ENCODE measurements at regions not wholly inside any gene's neighbourhood (a gene's known extent, or its start where the extent isn't known, plus 50 kb on each side); places are given as distances from the start of the nearest gene placed in this dataset.
"Not testable (repeated sequence)": the region's sequence is repeated elsewhere in the genome, so short reads cannot be mapped to it uniquely, and the experiment has no call there.

DNA sequence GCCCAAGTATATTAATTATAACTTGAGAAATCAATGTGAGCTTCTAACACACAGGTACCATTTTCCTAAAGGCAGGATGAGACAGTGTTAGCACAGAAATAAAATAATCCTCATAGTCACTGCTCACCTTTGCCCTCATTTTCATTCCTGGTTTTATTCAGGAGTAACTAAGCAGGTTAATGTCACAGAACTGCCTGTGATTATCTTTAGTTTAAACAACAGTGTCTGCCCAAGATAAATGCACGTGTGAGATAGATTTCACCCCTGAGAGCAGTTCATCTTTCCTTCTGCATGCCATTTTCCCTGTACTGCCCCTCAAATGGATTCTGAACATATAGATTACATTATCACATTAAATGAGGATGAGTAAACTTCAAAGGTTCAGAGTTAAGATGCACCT is 250.7 kb downstream of the RMST start:
- DNase-seq, result no peak

DNA sequence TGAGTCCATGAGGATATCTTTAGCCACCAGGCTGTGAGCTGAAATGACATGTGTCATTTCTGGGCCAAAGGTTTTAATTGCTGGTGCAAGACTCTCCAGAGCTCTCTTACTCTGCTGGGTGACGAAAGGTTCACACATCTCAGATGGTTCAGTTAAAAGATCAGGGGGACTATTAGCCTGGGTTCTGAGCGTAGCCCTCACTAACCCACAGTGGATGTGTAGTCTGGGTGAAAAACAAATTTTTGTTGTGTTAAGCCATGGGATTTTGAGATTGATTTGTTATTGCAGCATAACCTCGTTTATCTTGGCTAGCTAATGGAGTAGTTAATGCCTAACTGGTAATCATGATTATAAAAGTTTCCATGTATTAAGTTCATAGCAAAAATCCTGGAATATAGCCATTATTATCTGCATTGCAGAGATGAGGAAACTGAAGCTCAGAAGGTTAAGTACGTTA is 251.5 kb downstream of the RMST start:
- no peak for DNase-seq

DNA sequence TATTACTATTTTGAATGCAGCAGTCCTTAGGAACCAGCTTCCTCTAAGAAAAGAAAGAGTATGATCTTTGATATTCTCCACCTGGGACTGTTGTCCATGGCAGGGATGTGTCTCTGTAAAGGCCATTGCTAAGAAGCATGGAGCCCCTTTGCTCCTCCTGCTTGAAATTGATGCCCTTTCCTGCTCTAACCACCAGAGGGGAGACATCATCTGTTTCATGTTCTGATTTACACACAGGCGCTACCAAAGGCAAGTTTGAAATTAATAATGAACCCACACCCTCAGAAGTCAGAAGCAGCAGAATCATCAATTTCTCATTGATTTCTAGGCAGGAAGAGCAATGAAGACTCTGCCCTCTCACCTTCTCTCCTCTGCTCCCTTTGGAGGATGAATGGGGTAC is 253.8 kb downstream of the RMST start:
- DNase-seq, result no peak

DNA sequence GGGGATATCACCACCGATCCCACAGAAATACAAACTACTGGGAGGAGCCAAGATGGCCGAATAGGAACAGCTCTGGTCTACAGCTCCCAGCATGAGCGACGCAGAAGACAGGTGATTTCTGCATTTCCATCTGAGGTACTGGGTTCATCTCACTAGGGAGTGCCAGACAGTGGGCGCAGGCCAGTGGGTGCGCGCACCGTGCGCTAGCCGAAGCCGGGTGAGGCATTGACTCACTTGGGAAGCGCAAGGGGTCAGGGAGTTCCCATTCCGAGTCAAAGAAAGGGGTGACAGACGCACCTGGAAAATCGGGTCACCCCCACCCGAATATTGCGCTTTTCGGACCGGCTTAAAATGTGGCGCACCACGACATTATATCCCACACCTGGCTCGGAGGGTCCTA is 261.2 kb downstream of the RMST start:
- not testable (repeated sequence) for DNase-seq

DNA sequence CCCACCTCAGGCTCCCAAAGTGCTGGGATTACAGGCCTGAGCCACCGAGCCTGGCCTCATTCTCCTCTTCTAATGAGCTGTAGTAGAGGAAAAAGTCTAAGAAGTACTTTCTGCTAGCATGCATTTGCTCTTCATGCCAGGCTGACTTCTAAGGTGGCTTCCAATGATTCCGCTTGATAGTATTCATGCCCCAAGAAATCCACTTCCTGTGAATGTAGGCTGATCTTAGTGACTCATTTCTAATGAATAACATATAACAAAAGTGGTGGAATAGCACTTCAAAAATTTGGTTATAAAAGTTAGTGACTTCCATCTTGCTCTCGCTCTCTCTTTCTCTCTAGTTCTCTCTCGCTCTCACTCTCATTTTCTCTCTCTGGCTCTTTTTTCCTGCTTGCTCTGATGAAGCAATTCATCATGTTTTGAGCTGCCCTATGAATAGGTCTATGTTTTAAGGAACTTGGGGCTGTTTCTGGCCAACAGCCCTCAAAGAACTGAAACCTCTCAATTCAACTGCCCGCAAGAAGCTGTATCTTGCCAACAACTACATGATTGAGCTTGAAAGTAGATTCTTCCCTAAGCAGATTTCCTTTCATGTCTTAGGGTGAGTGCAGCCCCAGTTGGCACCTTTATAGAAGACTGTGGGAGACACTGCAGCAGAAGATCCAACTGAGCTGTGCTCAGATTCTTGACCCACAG is 282.9 kb downstream of the RMST start:
- DNase-seq, result no peak

GRCh38 chr12:97748298-97748697 is 285.7 kb downstream of the RMST start:
- no peak for DNase-seq

DNA sequence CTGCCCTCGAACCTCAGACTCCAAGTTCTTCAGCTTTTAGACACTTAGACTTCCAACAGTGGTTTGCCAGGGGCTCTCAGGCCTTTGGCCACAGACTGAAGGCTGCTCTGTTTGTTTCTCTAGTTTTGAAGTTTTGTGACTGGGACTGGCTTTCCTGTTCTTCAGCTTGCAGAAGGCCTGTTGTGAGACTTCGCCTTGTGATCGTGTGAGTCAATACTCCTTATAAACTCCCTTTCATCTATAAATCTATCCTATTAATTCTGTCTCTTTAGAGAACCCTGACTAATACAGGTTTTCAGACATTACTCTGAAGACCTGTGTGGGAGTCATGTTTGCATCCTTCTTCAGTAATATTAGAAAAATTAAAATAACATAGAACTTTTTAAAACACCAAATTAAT is 289.1 kb downstream of the RMST start:
- DNase-seq, result no peak

GRCh38 chr12:97752129-97752528 is 289.5 kb downstream of the RMST start:
- no peak for DNase-seq

GRCh38 chr12:97753332-97753731 is 290.7 kb downstream of the RMST start:
- no peak for DNase-seq

DNA sequence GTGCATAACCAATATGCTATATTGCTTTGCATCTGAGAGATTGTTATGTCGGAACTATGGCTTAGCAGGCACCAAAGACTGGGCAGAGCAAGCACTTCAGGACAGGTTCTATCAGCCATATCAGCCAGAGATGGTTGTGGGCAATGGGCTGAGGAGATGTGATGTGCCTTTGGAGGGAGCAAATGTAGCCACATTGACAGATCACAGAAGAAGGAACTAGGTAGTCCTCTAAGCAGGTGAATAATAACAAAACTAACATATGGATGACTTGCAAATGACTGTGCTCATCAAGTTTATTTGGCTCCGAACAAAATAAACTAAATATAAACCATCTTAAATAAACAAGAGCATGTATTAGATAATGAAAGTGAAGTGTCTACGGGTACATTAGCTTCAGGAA is 291.7 kb downstream of the RMST start:
- no peak for DNase-seq

DNA sequence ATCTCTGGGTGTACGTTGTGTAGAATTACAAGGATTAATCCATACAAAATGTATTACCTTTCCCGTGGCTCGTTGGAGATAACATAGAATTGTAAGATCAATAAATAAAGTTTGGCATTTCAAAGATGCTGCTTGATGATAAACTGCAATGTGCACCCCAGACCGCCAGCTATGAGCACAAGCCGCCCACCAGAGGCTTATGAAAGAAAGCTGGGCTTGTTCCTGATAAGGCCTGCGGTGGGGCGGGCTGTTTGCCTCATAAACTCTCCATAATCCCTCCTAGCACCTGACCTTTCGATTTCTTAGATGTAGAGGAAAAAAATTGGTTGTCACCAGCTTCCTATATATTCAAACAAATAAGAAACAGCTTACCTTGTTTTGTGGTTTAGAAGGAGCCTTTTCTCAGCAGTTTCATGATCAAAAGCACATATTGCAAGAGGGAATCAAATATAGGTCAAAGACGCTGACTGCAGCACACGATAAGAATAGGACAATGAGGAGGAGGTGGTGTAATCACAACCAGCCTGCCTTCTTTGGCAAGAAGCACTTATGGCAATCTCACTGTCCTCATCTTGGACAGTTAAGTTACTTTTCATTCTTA is 293.6 kb downstream of the RMST start:
- no peak for DNase-seq

GRCh38 chr12:97756741-97757140 is 294.1 kb downstream of the RMST start:
- DNase-seq, result no peak

- peak in 1 of 51 donors; percentile 1 for DNase-seq
Measured at GRCh38 chr12:97757481-97758193, 295.0 kb downstream of the RMST start.

GRCh38 chr12:97758194-97758501 is 295.5 kb downstream of the RMST start:
- DNase-seq, result no peak

DNA sequence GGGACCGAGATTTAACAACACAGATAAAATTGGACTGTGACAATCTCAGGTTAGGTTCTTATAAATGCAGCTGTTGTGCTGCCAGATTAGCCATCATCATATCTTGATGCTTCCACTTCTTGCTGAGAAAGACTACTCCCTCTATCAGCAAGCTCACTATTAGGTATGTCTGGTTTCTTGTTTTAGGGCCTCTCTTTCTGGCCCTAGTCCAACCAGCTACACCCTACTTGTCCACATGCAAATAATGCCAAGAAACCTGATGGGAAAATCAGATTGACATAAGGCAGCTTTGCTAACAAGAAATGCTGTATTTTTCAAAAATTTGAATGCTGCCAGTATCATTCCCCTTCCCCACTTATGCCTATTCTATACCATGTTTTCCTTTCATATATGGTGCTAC is 296.0 kb downstream of the RMST start:
- no peak for DNase-seq

- no peak for DNase-seq
Measured at GRCh38 chr12:97760601-97761000, 298.0 kb downstream of the RMST start.

- DNase-seq, result no peak
Measured at GRCh38 chr12:97763113-97763512, 300.5 kb downstream of the RMST start.

DNA sequence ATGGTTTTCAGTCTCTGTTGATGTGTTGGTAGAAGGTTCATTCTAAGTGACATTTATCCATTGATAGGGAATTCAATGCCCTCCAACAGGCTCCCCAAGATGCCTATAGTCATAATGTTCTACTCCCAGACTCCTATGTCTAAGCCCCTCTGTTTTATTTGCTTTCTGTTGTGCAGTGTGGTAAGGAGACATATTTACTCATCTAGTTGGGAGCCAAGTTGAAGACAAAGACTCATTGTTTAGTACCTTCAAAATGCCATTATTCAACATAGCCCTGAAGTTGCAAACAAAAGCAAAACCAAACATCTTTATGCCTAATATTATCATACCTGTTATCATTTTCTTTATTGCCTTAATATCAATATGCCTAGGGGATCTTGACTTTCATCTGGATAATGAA is 302.1 kb downstream of the RMST start:
- DNase-seq, result no peak

DNA sequence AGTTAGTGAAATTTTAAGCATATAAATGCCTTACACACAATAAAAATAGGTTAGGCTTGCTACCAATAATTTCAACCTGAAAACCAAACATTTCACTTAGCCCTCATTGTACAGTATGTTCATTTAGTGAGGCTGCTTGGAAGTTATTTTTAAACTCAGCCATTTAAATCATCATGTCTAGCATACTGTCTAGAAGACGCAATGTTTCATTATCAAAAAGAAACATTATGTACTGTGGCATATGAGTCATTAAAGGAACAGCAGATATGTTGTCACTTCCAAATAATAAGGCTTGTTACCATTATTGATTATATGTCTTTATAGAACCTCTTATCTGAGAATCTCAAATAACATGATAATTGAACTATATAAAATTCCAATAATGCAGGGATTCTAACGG is 304.7 kb downstream of the RMST start:
- DNase-seq, result no peak

DNA sequence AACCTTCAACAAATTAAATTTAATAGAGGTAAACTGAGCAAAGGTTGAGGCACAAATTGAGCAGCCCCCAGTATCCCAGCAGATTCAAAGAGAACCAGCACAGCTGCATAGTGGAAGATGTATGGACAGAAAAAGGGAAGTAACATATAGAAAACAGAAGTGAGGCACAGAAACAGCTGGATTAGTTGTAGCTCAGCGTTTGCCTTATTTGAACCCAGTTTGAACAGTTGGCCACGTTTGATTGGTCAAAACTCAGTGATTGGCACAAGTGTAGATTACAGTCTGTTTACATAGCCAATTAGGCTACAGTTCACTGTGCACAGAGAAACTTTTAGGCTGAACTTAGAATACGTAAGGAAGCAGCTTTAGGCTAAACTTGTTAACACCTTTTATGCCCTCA is 315.5 kb downstream of the RMST start:
- no peak for DNase-seq

GRCh38 chr12:97781342-97781741 is 318.7 kb downstream of the RMST start:
- no peak for DNase-seq

DNA sequence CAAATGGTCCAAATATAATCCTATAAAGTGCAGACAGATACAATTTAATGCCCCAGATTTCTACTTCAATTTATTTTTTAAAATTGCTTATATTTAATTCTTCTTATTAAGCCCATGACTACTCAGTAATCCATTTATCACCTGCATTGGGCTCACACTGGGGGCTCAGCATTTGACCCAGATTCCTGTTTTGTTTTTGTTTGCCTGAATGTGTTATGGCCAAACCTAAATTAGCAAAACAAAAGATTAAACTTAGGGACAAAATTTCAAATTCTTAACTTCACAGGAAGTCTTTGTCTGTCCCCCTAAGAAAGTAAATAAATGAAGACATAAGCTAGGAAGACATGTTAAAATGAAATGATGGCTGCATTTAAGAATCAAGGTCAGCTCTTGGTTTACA is 322.3 kb downstream of the RMST start:
- no peak for DNase-seq

GRCh38 chr12:97790281-97790680 is 327.7 kb downstream of the RMST start:
- DNase-seq, result no peak

Data from hypothalamus (tissue), 51 donors.